GM11168 (cell line): ENCODE measurements at regions not wholly inside any gene's neighbourhood (a gene's known extent, or its start where the extent isn't known, plus 50 kb on each side); places are given as distances from the start of the nearest gene placed in this dataset.

ENCODE experiments used
- in situ Hi-C: fragments of 300-500 bp; cut with MboI; formaldehyde crosslinking; loops from one replicate; pipeline ENCODE4 v1.12.0; 2022; ENCODE audit warnings: low sequenced_read_pairs; ENCODE audit not compliant: unreplicated experiment

DNA sequence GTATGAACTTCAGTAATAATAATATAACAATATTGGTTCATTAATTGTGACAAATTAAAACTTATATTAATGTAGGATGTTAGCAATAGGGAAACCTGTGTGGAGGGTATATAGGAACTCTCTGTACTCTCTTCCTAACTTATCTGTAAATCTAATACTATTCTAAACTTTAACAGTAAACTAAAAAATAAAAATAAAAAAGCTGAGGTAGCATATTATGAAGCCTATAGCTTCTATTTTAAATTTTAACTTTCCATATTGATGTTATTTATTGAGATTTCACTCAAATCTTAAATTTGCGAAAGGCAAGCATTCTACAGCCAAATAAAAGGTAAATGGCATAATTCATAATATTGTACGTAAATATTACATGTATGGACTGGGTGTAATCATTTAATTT is 326.4 kb downstream of the MEI4 start:
- in situ Hi-C loops = no loop called here

DNA sequence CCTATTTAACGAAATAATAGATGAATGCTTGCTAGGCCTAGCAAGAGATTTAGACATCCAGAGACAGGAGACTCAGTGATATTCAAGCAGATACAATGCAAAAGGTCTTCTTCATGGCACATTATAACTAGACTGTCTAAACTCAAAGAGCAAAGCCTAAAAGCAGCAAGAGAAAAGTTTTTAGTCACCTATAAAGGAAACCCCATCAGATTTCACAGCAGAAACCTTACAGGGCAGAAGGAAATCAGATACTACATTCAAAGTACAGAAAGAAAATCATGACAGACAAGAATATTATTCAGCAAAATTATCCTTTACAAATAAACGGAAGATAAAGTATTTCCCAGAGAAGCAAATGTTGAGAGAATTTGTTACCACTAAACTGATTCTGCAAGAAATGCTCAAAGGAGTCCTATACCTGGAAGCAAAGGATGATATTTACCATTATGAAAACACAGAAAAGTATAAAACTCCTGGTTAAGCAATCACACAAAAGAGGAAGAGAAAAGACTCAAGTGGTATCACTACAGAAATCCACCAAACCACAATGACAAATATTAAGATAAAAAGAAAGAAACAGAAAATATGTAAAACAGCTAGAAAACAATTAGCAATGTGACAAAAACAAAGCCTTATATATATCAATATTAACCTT is 333.7 kb downstream of the MEI4 start:
- in situ Hi-C loops = no loop called here

DNA sequence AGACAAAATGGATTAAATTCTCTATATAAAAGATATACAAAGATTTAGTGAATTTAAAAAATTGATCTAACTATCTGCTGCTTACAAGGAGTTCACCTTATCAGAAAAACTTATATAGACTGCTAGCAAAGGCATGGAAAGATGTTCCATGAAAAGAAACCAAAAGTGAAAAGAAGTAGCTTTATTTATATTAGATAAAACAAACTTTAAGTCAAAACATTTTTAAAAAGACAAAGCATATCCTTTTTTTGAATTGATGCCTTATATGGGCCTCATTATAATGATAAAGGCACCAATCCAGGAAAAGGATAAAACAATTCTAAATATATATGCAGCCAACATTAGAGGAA is 334.2 kb downstream of the MEI4 start:
- in situ Hi-C loops = no loop called here

DNA sequence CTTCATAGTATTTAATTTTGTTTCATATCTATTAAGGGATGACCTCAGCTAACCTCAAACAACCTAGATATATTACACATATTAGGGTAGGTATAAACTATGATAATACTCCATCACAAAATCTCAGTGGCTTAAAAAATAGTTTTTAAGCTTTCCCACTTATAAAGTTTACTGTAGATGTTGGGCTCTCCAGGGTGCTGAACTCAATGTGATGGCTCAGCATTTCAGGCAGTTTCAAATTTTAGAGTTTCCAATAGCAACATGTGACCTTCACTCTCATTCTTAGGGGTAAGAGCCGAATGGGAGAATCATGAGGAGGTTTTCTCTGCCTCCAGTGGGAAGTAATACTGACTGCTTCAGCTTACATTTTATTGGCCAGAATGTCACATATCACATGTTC is 357.3 kb downstream of the MEI4 start:
- in situ Hi-C loops = no loop called here

- in situ Hi-C loops = no loop called here
Observed at GRCh38 chr6:78020586-78020985, 367.7 kb downstream of the MEI4 start.

DNA sequence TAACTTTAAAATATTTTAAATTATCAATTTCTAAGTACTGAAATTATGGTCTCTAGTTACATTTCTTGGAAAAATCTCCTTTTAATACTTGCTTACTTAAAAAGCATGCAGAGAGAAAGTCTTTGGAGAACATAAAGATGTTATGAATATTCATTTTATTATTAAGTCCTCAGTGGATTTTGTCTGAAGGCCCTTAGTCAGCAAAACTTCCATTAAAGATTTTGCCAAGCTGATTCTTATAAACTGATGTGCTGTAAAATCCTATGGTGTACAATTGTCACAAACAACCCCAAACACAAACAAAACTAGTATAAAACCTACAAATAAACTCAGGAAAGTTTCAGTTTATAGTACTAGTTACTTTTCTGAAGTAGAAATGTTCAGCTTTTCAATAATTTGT is 372.7 kb downstream of the MEI4 start:
- in situ Hi-C loops = no loop called here

DNA sequence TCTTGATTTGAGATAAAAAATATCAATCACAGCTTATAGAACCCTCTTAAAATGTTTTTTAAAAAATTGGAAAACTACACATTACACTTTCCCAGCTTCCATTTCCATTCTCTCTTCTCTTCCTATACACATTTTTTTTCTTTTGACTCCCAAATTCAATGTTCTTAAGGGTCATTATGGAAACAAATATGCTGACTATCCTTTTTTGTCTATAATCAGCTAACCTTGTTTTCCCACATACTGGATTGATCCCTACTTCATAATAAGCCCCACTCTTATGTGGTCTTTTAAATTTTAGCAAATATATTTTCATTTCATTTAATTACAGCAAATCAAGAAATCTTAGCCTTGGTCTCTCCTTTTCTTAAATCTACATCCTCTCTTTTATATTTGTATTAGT is 378.4 kb downstream of the MEI4 start:
- in situ Hi-C loops = no loop called here

- in situ Hi-C loops = no loop called here
Observed at GRCh38 chr6:78059171-78059570, 406.3 kb downstream of the MEI4 start.

GRCh38 chr6:78062993-78063392 is 410.2 kb downstream of the MEI4 start:
- in situ Hi-C loops = no loop called here

GRCh38 chr6:78076371-78076770 is 423.5 kb downstream of the MEI4 start:
- in situ Hi-C loops = no loop called here

DNA sequence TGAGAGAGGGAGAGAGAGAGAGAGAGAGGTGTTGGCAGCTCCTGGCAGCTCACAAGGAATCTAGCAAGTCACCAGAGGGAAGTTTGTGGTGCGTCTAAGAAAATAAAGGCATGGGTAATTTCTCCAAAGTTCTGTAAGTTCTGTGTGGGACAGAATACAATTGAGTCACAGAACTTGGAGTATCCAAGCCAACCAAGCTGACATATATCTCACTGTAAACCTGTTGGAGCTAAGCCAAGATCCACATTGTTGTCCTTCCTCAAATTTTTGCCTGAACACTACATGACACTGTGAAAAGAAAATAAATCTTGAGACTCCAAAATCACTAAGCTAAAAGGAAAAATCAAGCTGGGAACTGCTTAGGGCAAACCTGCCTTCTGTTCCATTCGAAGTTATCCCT is 436.7 kb downstream of the MEI4 start:
- in situ Hi-C loops = no loop called here

DNA sequence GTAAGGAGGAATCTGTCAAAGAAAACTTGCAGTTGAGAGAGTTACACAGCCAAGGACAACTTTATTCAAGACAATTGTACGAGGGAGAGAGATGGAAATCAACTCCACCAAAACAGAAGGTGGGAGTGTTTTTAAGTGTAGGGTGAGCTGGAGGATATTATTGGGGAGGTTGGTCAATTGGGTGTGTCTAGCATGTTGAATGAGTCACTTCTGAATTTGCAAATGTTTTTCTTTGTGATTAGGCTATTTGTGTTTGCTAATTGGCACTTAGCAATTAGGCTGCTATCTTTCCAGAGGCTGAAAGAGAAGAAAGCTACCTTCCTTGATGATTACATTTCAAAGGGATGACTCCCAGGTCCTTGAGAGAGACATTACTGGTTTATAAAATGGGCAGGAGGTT is 441.1 kb downstream of the MEI4 start:
- in situ Hi-C loops = no loop called here

GRCh38 chr6:78101387-78101786 is 448.5 kb downstream of the MEI4 start:
- in situ Hi-C loops = no loop called here

DNA sequence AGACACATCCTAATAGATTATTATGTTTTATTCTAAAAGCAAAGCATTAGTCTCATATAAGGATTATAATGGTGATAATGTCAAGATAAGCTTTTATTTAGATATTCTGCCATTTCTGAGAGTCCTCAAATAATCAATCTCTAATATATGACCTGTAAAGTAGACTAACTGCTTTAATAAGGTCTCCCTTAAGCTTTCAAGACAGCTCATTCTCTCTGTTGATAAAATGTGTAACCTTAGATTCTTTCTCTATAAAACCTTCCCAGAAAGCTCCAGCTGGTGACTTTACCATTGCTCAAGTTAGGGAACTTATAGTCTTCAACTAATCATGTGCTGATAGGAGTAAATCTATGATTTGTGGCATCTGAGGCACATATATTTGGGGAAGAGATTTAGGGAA is 457.8 kb downstream of the MEI4 start:
- in situ Hi-C loops = no loop called here

DNA sequence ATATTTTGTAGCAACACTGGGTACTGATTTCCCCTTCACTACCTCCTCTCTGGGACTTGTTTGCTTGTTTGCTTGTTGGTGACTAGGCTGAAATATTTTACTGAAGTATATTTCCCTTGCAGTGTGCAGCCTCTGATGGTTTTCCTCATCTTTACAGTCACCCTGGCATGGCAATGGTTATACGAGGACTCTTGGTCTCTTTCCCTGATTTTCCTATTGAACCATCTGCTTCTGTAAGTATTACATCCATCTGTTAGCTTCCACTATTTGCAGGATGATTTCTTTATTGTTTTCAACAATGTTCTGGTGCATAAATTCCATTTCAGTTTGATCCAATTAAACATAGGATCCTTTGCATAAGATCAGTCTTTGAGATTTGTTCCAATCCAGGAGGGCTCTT is 465.1 kb downstream of the MEI4 start:
- in situ Hi-C loops = no loop called here

DNA sequence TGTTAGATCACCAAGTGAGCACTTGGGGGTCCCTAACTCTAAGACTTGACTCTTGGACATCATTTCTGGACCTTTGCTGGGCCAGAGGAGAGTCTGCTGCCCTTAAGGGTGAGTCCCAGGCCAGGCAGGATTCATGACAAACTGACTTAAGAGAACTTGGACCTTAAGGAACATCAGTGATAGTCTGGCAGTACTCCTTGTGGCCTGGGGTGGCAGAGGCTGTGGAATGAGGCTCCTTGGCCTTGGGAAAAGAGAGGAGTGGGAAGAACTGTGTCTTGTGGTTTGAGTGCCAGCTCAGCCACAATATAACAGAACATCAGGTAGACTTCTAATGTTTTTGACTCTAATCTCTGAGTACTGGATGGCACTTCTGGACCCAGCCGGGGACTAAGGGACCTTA is 478.7 kb downstream of the MEI4 start:
- in situ Hi-C loops = no loop called here

GRCh38 chr6:78132671-78133410 is 480.0 kb downstream of the MEI4 start:
- in situ Hi-C loops = no loop called here

GRCh38 chr6:78150425-78150824 is 497.6 kb downstream of the MEI4 start:
- in situ Hi-C loops = no loop called here

- in situ Hi-C loops = no loop called here
Observed at GRCh38 chr6:78153976-78154375, 501.1 kb downstream of the MEI4 start.

DNA sequence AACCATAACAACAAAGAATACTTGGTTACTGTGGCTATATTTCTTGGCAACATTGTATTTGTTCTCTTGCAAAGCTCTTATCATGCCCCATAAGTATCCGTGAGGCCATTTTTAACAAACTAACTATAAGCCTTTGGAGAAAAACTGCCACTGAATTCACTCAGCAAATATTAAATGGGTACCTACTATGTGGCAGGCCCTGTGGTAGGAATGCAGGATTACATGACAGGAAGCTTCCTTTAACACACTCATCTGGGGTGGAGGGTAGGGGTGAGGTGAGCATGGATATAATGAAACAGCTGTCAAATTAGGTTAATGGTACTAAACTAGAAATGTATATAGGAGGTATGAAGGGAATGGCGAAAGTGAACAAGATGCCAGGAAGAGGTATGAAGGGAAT is 504.8 kb downstream of the MEI4 start:
- in situ Hi-C loops = no loop called here

DNA sequence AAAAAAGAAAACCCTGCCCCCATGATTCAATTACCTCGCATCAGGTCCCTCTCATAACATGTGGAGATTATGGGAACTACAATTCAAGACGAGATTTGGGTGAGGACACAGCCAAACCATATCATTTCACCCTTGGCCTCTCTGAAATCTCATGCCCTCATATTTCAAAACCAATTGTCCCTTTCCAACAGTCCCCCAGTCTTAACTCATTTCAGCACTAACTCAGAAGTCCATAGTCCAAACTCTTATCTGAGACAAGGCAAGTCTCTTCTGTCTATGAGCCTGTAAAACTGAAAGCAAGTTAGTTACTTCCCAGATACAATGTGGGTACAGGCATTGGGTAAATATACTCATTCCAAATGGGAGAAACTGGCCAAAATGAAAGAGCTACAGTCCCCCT is 536.1 kb downstream of the MEI4 start:
- in situ Hi-C loops = no loop called here

DNA sequence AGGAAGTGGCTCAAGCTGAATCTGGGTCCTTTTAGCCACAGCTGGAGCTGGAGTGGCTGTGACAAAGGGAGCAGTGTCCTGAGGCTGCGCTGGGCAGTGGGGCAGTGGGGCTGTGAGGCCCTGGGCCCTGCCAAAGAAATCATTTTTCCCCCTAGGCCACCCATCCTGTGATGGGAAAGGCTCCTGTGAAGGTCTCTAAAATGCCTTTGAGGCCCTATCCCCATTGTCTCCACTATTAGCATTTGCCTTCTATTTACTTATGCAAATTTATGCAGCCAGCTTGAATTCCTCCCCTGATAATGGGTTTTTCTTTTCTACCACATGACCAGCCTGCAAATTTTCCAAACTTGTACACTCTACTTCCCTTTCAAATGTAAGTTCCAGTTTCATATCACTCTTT is 539.2 kb downstream of the MEI4 start:
- in situ Hi-C loops = no loop called here
